ENCODE measurements at regions not wholly inside any gene's neighbourhood (a gene's known extent, or its start where the extent isn't known, plus 50 kb on each side); places are given as distances from the start of the nearest gene placed in this dataset.

- TF ChIP-seq POLR2A (IDR thresholded peaks at IDR 0.05) (no peak), CTCF (IDR thresholded peaks at IDR 0.05) (no peak), EP300 (IDR thresholded peaks at IDR 0.05) (no peak)
- no peak overlapping the region for H3K4me3 ChIP-seq
- no peaks in the 10 kb centered on the region for H3K36me3 ChIP-seq
- intact Hi-C loops (cut with DNase I) = no loop called here
- no peaks in the 10 kb centered on the region for H3K27me3 ChIP-seq
- H3K4me1 ChIP-seq (ENCODE audit: insufficient read depth) = no peaks in the 10 kb centered on the region
- WGBS, 3 donors = 57 to 60% (median 58%) methylated on average over 3 of the region's 3 CpGs
- DNase-seq = no peak
- H3K27ac ChIP-seq = no peak overlapping the region
- no peaks in the 10 kb centered on the region for H3K9me3 ChIP-seq
These were observed 236.3 kb upstream of the RFX3 start for GRCh38 chr9:3762076-3762475.

- intact Hi-C loops (cut with DNase I) = no loop called here
- Histone ChIP-seq H3K27me3 (no peaks in the 10 kb centered on the region), H3K4me1 (ENCODE audit: insufficient read depth) (no peaks in the 10 kb centered on the region), H3K27ac (no peak overlapping the region), H3K9me3 (no peaks in the 10 kb centered on the region), H3K36me3 (no peaks in the 10 kb centered on the region), H3K4me3 (no peak overlapping the region)
- TF ChIP-seq POLR2A (IDR thresholded peaks at IDR 0.05) (no peak), CTCF (IDR thresholded peaks at IDR 0.05) (no peak), EP300 (IDR thresholded peaks at IDR 0.05) (no peak)
- WGBS, 3 donors = 24 to 41% (median 35%) methylated on average over 4 of the region's 4 CpGs
- no peak for DNase-seq
These were observed 234.2 kb upstream of the RFX3 start for GRCh38 chr9:3760031-3760430.

- Histone ChIP-seq H3K27ac (no peak overlapping the region), H3K4me1 (ENCODE audit: insufficient read depth) (no peaks in the 10 kb centered on the region), H3K36me3 (no peaks in the 10 kb centered on the region), H3K27me3 (no peaks in the 10 kb centered on the region), H3K9me3 (no peaks in the 10 kb centered on the region), H3K4me3 (no peak overlapping the region)
- intact Hi-C loops (cut with DNase I) = no loop called here
- DNase-seq = no peak
- 52 to 68% (median 55%) methylated on average over 5 of the region's 5 CpGs for WGBS, 3 donors
- TF ChIP-seq EP300 (IDR thresholded peaks at IDR 0.05) = no peak
These were observed 233.2 kb upstream of the RFX3 start for GRCh38 chr9:3758816-3759576.

- H3K36me3 ChIP-seq = no peaks in the 10 kb centered on the region
- WGBS, 3 donors = 83 to 94% (median 89%) methylated on average over 3 of the region's 3 CpGs
- H3K27me3 ChIP-seq = no peaks in the 10 kb centered on the region
- no peak for TF ChIP-seq CTCF (IDR thresholded peaks at IDR 0.05)
- no peak for TF ChIP-seq EP300 (IDR thresholded peaks at IDR 0.05)
- DNase-seq = no peak
- intact Hi-C loops (cut with DNase I) = no loop called here
- peaks cover 1% of the 10 kb centered on the region for H3K4me1 ChIP-seq (ENCODE audit: insufficient read depth)
- no peak overlapping the region for H3K4me3 ChIP-seq
- no peaks in the 10 kb centered on the region for H3K9me3 ChIP-seq
- H3K27ac ChIP-seq = no peak overlapping the region
These were observed 230.3 kb upstream of the RFX3 start for GRCh38 chr9:3756071-3756470.

- TF ChIP-seq CTCF (IDR thresholded peaks at IDR 0.05) (no peak), POLR2A (IDR thresholded peaks at IDR 0.05) (no peak), EP300 (IDR thresholded peaks at IDR 0.05) (no peak)
- Histone ChIP-seq H3K9me3 (no peaks in the 10 kb centered on the region), H3K4me1 (ENCODE audit: insufficient read depth) (peaks cover 3% of the 10 kb centered on the region), H3K27me3 (no peaks in the 10 kb centered on the region), H3K36me3 (no peaks in the 10 kb centered on the region), H3K4me3 (no peak overlapping the region), H3K27ac (peak overlapping the region in 1 of 2 donors; percentile 42)
- DNase-seq = peak in 2 of 5 donors; percentile 14 to 41
- intact Hi-C loops (cut with DNase I) = no loop called here
- whole genome bisulfite sequencing, 3 donors = 6 to 12% (median 11%) methylated on average over 2 of the region's 2 CpGs
These were observed 225.4 kb upstream of the RFX3 start for GRCh38 chr9:3751125-3751758.

Measured in ovary (tissue), 7 donors.